Body of pancreas (tissue), 4 donors: ENCODE measurements at regions not wholly inside any gene's neighbourhood (a gene's known extent, or its start where the extent isn't known, plus 50 kb on each side); places are given as distances from the start of the nearest gene placed in this dataset.

Source experiments
- ATAC-seq: fragments of 150-250 bp; one replicate; pipeline ENCODE4 v1.9.1; 2016
- DNase-seq, 4 donors: peaks; one replicate each; pipeline ENCODE4 v3.0.0-alpha.2; 2019
- H3K27ac ChIP-seq, 4 donors: fragments of 200-600 bp; sonication (generic); 1 replicate in 3 of 4; 2 replicates in 1 of 4; pipeline versions ENCODE4 v1.5.1 to v1.6.1; 2016 to 2019; ENCODE audit warnings: mild to moderate bottlenecking in 1 of 4, mixed read lengths in 1 of 4, moderate library complexity in 1 of 4
- H3K27me3 ChIP-seq, 2 donors: fragments of 200-600 bp; sonication (generic); one replicate each; pipeline ENCODE4 v1.6.0; 2016; ENCODE audit warnings: mild to moderate bottlenecking in 1 of 2
- H3K36me3 ChIP-seq, 2 donors: fragments of 200-600 bp; sonication (generic); replicated peaks in 1 of 2; 2 replicates each; pipeline ENCODE4 v1.5.1; 2016; ENCODE audit warnings: low read depth in 2 of 2; ENCODE audit not compliant: insufficient read depth in 1 of 2
- H3K4me1 ChIP-seq: fragments of 200-600 bp; sonication (generic); one replicate; pipeline ENCODE4 v1.6.0; 2016
- H3K4me3 ChIP-seq, 2 donors: fragments of 200-600 bp; sonication (generic); 1 replicate in 1 of 2; 2 replicates in 1 of 2; pipeline ENCODE4 v1.5.1; 2016 to 2019
- H3K9me3 ChIP-seq, 3 donors: fragments of 200-600 bp; sonication (generic); 1 replicate in 2 of 3; 2 replicates in 1 of 3; pipeline ENCODE4 v1.5.1; 2016
- POLR2A ChIP-seq, 3 donors: fragments of 450-650 bp; IDR thresholded peaks; one replicate each; pipeline ENCODE4 v1.6.1; 2016; ENCODE audit warnings: antibody characterized with exemption in 3 of 3, mild to moderate bottlenecking in 2 of 3
- WGBS, 2 donors: methylation state at CpG; one replicate each; pipeline ENCODE4 v1.1.5; 2017; 5-methylcytosine and 5-hydroxymethylcytosine counted together
- intact Hi-C: fragments of 100-400 bp; cut with DNase I; formaldehyde crosslinking; loops from one replicate; pipeline ENCODE4 v1.15.1; 2023
- TF ChIP-seq, protein P1 (sequence below), 7 experiments: fragments of 450-650 bp in 4 of 7; fragments of 200-600 bp in 3 of 7; sonication (generic) in 3 of 7; IDR thresholded peaks; one replicate each; pipeline ENCODE4 v1.5.1; 2016 to 2019; ENCODE audit warnings: antibody characterized with exemption in 7 of 7

DNA sequence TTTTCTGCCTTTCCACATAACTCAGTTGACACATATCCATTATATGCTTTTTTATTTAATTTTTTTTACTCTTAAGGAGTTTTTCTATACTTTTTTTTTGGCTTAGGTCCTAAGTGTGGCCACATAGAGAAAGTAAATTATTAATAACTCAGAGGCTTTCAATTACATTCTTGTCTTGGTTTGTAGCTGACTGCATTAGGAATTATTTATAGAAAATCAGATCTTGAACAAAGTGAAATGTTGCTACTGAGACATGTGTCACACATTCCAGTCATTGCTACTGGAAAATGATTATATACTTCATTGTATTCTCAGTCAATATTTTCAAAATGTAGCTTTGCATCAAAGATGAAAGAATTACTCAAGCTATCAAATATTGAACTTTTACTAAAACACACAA lies 1277.9 kb downstream of the CDY2B start:
- Histone ChIP-seq H3K4me1 (no peaks in the 10 kb centered on the region), H3K36me3 (no peaks in the 10 kb centered on the region), H3K4me3 (no peak overlapping the region), H3K27me3 (no peaks in the 10 kb centered on the region), H3K27ac (no peak overlapping the region), H3K9me3 (no peaks in the 10 kb centered on the region)
- DNase-seq, result no peak
- no peak for ATAC-seq
- intact Hi-C loops, result no loop called here
- TF ChIP-seq, protein P1, sequence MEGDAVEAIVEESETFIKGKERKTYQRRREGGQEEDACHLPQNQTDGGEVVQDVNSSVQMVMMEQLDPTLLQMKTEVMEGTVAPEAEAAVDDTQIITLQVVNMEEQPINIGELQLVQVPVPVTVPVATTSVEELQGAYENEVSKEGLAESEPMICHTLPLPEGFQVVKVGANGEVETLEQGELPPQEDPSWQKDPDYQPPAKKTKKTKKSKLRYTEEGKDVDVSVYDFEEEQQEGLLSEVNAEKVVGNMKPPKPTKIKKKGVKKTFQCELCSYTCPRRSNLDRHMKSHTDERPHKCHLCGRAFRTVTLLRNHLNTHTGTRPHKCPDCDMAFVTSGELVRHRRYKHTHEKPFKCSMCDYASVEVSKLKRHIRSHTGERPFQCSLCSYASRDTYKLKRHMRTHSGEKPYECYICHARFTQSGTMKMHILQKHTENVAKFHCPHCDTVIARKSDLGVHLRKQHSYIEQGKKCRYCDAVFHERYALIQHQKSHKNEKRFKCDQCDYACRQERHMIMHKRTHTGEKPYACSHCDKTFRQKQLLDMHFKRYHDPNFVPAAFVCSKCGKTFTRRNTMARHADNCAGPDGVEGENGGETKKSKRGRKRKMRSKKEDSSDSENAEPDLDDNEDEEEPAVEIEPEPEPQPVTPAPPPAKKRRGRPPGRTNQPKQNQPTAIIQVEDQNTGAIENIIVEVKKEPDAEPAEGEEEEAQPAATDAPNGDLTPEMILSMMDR (IDR thresholded peaks at IDR 0.05), result no peak
- no peak for TF ChIP-seq POLR2A (IDR thresholded peaks at IDR 0.05)

DNA sequence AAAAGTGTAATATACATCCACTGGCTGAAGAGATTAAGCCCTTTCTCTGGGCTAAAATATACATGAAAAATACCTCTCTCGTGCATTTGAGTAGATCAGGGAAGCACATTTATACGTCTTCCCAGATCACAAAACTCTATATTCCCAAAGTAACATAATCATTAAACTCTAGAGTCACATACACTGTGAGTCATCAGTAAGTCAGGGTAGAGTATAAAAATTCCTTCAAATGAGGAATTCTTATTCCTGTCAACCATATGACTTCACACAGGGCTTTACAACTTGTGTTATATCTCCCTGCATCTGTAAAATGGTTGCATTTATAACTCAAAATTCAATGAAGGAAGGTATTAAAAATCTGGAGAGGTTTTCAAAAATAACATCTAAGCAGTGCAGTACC lies 1278.4 kb downstream of the CDY2B start:
- WGBS, 2 donors, result 45 to 89% methylated on average over 1 to 2 of the region's 2 CpGs
- DNase-seq (no peak), ATAC-seq (no peak)
- H3K27ac ChIP-seq, result no peak overlapping the region
- H3K4me3 ChIP-seq, result no peak overlapping the region
- TF ChIP-seq, protein P1 (IDR thresholded peaks at IDR 0.05), result no peak
- no peak for TF ChIP-seq POLR2A (IDR thresholded peaks at IDR 0.05)
- H3K27me3 ChIP-seq, result no peaks in the 10 kb centered on the region
- H3K36me3 ChIP-seq, result no peaks in the 10 kb centered on the region
- no peaks in the 10 kb centered on the region for H3K9me3 ChIP-seq
- intact Hi-C loops, result no loop called here
- H3K4me1 ChIP-seq, result no peaks in the 10 kb centered on the region

DNA sequence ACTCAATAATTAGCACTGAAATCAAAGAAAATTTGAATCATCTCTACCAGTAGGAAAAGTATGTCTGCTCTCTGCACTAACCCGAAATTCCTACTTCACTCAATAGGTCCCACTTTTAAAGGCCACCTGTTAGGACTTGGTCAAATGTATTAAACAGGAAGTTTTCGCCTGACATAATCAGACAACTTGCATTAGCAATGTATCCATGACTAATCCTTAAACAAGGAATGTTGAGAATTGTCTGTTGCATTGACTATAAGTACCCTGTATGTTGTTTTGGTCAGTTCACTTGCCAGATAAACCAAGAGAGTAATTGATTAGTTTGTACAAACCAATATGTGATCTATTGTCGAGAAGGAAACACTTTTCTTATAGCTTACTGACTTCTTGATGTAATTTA lies 1308.0 kb downstream of the CDY2B start:
- no peak for DNase-seq
- no peak for TF ChIP-seq POLR2A (IDR thresholded peaks at IDR 0.05)
- intact Hi-C loops, result no loop called here
- H3K27me3 ChIP-seq, result no peaks in the 10 kb centered on the region
- H3K4me3 ChIP-seq, result no peak overlapping the region
- no peak overlapping the region for H3K27ac ChIP-seq
- H3K36me3 ChIP-seq, result no peaks in the 10 kb centered on the region
- H3K9me3 ChIP-seq, result no peaks in the 10 kb centered on the region
- no peaks in the 10 kb centered on the region for H3K4me1 ChIP-seq
- ATAC-seq, result no peak
- 58 to 67% methylated on average over 3 of the region's 3 CpGs for WGBS, 2 donors

DNA sequence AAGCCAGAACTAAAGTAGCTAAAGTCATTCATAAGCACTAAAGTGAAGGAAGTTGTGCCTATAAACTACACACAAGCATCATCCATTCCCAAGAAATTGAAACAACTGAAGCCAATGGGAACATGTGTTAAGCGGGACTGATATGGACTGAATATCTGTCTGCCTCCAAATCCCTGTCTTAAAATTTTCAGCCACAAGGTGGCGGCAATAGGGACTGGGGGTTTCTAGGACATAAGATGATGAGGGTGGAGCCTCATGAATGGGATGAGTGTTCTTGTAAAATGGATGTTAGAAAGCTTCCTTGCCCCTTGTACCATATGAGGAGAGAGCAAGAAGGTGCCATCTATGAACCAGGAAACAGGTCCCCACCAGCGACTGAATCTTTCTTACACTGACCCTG lies 1317.5 kb downstream of the CDY2B start:
- TF ChIP-seq, protein P1 (IDR thresholded peaks at IDR 0.05), result peak in 1 of 7 experiments; percentile 11
- no peak for TF ChIP-seq POLR2A (IDR thresholded peaks at IDR 0.05)
- H3K4me3 ChIP-seq, result no peak overlapping the region
- H3K36me3 ChIP-seq, result no peaks in the 10 kb centered on the region
- no peak for ATAC-seq
- DNase-seq, result peak in 1 of 4 donors; percentile 10
- intact Hi-C loops, result no loop called here
- no peaks in the 10 kb centered on the region for H3K9me3 ChIP-seq
- WGBS, 2 donors, result 37 to 38% methylated on average over 3 of the region's 3 CpGs
- H3K4me1 ChIP-seq, result no peaks in the 10 kb centered on the region
- no peaks in the 10 kb centered on the region for H3K27me3 ChIP-seq
- H3K27ac ChIP-seq, result no peak overlapping the region

DNA sequence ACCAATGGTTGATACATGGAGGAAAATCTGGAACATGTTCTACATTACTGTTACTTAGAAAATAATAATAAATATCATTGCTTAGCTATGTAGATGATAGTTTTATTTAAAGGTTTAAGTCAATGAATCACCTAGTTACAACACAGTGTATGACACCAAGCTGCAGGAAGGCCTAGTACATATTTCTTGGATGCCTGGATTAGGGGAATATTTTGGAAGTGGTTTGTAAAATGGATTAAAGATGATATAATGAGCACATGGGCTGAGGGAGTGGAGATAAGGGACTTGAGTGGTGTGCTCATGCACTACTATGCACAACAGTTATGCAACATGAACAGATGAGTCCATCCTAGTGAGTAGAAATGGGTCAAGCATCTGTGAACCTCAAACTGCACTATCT lies 1358.0 kb downstream of the CDY2B start:
- intact Hi-C loops, result no loop called here
- no peak for TF ChIP-seq POLR2A (IDR thresholded peaks at IDR 0.05)
- TF ChIP-seq, protein P1 (IDR thresholded peaks at IDR 0.05), result no peak
- ATAC-seq, result no peak

More for the DNA sequence above, 1358.0 kb downstream of the CDY2B start:
- Histone ChIP-seq H3K4me1 (no peaks in the 10 kb centered on the region), H3K27me3 (no peaks in the 10 kb centered on the region), H3K27ac (no peak overlapping the region), H3K36me3 (no peaks in the 10 kb centered on the region), H3K4me3 (no peak overlapping the region), H3K9me3 (no peaks in the 10 kb centered on the region)
- no peak for DNase-seq
